ENCODE measurements at regions not wholly inside any gene's neighbourhood (a gene's known extent, or its start where the extent isn't known, plus 50 kb on each side); places are given as distances from the start of the nearest gene placed in this dataset.

DNA sequence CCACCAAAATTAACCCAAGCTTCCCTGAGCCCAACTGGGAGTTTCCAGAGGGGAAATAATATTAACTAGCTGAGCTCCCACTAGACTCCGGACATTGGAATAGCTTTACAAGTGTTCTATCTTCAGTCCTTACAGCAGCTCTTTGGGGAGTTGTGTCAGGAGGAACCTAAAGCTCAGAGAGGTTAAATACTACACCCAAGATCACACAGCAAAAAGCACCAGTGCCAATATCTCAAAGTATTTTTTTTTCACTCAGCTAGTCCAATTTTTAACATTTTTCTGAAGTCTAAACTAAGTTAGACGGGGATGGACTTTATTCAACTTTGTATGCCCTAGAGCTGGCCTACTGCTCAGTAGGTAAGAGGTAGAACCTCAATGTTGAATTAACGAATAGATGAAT, 82.5 kb downstream of the ATP1A1 start:
- TF ChIP-seq, protein P1, sequence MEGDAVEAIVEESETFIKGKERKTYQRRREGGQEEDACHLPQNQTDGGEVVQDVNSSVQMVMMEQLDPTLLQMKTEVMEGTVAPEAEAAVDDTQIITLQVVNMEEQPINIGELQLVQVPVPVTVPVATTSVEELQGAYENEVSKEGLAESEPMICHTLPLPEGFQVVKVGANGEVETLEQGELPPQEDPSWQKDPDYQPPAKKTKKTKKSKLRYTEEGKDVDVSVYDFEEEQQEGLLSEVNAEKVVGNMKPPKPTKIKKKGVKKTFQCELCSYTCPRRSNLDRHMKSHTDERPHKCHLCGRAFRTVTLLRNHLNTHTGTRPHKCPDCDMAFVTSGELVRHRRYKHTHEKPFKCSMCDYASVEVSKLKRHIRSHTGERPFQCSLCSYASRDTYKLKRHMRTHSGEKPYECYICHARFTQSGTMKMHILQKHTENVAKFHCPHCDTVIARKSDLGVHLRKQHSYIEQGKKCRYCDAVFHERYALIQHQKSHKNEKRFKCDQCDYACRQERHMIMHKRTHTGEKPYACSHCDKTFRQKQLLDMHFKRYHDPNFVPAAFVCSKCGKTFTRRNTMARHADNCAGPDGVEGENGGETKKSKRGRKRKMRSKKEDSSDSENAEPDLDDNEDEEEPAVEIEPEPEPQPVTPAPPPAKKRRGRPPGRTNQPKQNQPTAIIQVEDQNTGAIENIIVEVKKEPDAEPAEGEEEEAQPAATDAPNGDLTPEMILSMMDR (IDR thresholded peaks at IDR 0.05), result no peak
- TF ChIP-seq EP300 (IDR thresholded peaks at IDR 0.05), result no peak
